Endodermal cell (in vitro differentiated cells): ENCODE measurements at regions not wholly inside any gene's neighbourhood (a gene's known extent, or its start where the extent isn't known, plus 50 kb on each side); places are given as distances from the start of the nearest gene placed in this dataset.
"Not testable (repeated sequence)": the region's sequence is repeated elsewhere in the genome, so short reads cannot be mapped to it uniquely, and the experiment has no call there.

Experiments used
- DNase-seq: peaks from one replicate; pipeline ENCODE4 v3.0.0-alpha.2; 2017
- H3K27ac ChIP-seq: 2 replicates; pipeline ENCODE4 v1.5.1; 2013; ENCODE audit warnings: mild to moderate bottlenecking, low read depth, low read length, moderate library complexity
- H3K27me3 ChIP-seq: 2 replicates; pipeline ENCODE4 v1.6.1; 2013; ENCODE audit warnings: mild to moderate bottlenecking, low read length, moderate library complexity; ENCODE audit not compliant: insufficient read depth, control insufficient read depth, poor library complexity, severe bottlenecking
- H3K36me3 ChIP-seq: 2 replicates; pipeline ENCODE4 v1.7.0; 2013; ENCODE audit warnings: mild to moderate bottlenecking, low read length, moderate library complexity; ENCODE audit not compliant: control insufficient read depth, insufficient read depth
- H3K4me1 ChIP-seq: one replicate; pipeline ENCODE4 v1.7.0; 2013; ENCODE audit warnings: low read length; ENCODE audit not compliant: control insufficient read depth, insufficient read depth
- H3K4me3 ChIP-seq: 2 replicates; pipeline ENCODE4 v1.5.1; 2013; ENCODE audit warnings: mild to moderate bottlenecking, low read length, moderate library complexity
- H3K9ac ChIP-seq: 2 replicates; pipeline ENCODE4 v1.6.1; 2013; ENCODE audit warnings: mild to moderate bottlenecking, low read length, moderate library complexity; ENCODE audit not compliant: poor library complexity, severe bottlenecking; ENCODE audit errors: extremely low read depth
- H3K9me3 ChIP-seq: 2 replicates; pipeline ENCODE4 v1.6.1; 2013; ENCODE audit warnings: mild to moderate bottlenecking, low read length, moderate library complexity; ENCODE audit not compliant: control insufficient read depth
- H3K27ac Mint-ChIP-seq: 2 replicates; pipeline ENCODE4 v1.8.0; 2020; ENCODE audit warnings: mixed read lengths
- H3K27me3 Mint-ChIP-seq: 2 replicates; pipeline ENCODE4 v1.8.0; 2021; ENCODE audit warnings: mild to moderate bottlenecking, mixed read lengths; ENCODE audit not compliant: insufficient read depth
- H3K36me3 Mint-ChIP-seq: 2 replicates; pipeline ENCODE4 v1.8.0; 2020; ENCODE audit warnings: low read depth, mixed read lengths
- H3K4me1 Mint-ChIP-seq: 2 replicates; pipeline ENCODE4 v1.8.0; 2020; ENCODE audit warnings: mixed read lengths
- H3K4me3 Mint-ChIP-seq: 2 replicates; pipeline ENCODE4 v1.8.0; 2020; ENCODE audit warnings: mild to moderate bottlenecking, moderate library complexity, mixed read lengths
- H3K9me3 Mint-ChIP-seq: 2 replicates; pipeline ENCODE4 v1.8.0; 2020; ENCODE audit warnings: mild to moderate bottlenecking, mixed read lengths
- WGBS, 2 experiments: methylation state at CpG; one replicate each; pipeline versions ENCODE4 v1.1.5 to v1.1.7; 2013; ENCODE audit warnings: missing lambda C conversion rate in 2 of 2, mixed read lengths in 1 of 2; ENCODE audit not compliant: insufficient coverage in 1 of 2, insufficient read length in 1 of 2; 5-methylcytosine and 5-hydroxymethylcytosine counted together

DNA sequence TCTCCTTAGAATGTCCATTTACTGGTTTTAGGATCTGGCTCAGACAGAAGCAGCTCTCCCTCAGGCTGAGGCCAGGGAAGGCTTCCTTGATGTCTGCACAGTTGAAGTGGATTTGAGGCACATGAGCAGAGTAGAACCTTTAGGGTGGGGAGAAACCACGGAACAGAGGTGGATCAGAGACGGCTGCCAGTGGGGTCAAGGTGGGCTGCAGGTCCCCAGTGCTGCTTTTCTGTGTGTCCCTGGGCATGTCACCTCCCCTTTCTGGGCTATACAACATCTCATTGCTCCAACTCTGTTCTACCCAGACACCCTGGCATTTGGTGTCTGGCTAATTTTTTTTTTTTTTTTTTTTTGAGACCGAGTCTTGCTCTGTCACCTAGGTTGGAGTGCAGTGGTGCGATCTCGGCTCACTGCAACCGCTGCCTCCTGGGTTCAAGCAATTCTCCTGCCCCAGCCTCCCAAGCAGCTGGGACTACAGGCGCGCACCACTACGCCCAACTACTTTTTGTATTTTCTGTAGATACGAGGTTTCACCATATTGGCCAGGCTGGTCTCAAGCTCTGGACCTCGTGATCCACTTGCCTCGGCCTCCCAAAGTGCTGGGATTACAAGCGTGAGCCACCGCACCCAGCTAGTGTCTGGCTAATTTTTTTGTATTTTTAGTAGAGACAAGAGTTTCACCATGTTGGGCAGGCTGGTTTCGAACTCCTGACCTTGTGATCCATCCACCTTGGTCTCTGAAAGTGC is 73.3 kb upstream of the THOC3 start:
- H3K36me3 Mint-ChIP-seq, H3K36me3 ChIP-seq, H3K27ac Mint-ChIP-seq, H3K9me3 Mint-ChIP-seq, H3K4me3 Mint-ChIP-seq, H3K4me1 Mint-ChIP-seq, H3K4me1 ChIP-seq, H3K27me3 ChIP-seq, H3K27me3 Mint-ChIP-seq, H3K9me3 ChIP-seq, H3K9ac ChIP-seq, H3K27ac ChIP-seq, DNase-seq, H3K4me3 ChIP-seq: not testable (repeated sequence)
- WGBS, 2 experiments, result 95 to 96% methylated on average over 12 to 15 of the region's 15 CpGs

GRCh38 chr5:176042020-176042658 is 74.0 kb upstream of the THOC3 start:
- H3K9ac ChIP-seq, H3K27ac ChIP-seq, H3K27me3 ChIP-seq, DNase-seq, H3K4me3 ChIP-seq, H3K36me3 ChIP-seq, H3K27me3 Mint-ChIP-seq, H3K9me3 Mint-ChIP-seq, H3K4me1 ChIP-seq, H3K36me3 Mint-ChIP-seq, H3K9me3 ChIP-seq, H3K4me3 Mint-ChIP-seq, H3K27ac Mint-ChIP-seq, H3K4me1 Mint-ChIP-seq: not testable (repeated sequence)
- WGBS, 2 experiments, result 86% methylated on average over 6 of the region's 6 CpGs; no CpG with 5 or more reads in 1 of the 2 experiments

DNA sequence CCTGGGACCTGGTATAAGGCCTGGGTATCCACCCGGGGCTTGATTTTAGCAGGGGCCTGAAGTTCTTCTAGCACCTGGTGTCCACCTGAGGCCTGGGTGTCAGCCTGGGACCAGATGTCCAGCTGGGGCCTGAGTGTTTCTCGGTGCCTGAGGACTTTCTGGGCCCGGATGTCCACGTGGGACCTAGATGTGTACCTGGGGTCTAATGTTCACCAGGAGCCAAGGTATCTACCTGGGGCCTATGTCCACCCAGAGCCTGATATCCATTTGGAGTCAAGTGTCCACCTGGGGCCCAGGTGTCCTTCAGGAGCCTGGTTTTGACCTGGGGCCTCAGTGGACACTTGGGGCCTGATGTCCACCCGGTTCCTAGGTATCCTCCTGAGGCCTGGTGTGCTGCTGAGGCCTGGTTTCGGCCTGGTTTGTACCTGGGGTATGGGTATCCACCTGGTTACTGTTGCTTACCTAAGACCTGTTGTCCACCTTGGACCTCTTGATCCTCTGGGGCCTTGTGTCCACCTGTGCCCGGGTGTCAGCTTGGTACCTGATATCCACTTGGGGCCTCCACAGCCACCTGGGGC is 75.2 kb upstream of the THOC3 start:
- peak; percentile 32 for DNase-seq
- H3K9me3 Mint-ChIP-seq, H3K27ac Mint-ChIP-seq, H3K27me3 ChIP-seq, H3K4me1 ChIP-seq, H3K4me3 Mint-ChIP-seq, H3K9me3 ChIP-seq, H3K27me3 Mint-ChIP-seq, H3K36me3 ChIP-seq, H3K9ac ChIP-seq, H3K27ac ChIP-seq, H3K4me1 Mint-ChIP-seq, H3K4me3 ChIP-seq, H3K36me3 Mint-ChIP-seq: not testable (repeated sequence)
- 84 to 88% methylated on average over 7 of the region's 7 CpGs for WGBS, 2 experiments

DNA sequence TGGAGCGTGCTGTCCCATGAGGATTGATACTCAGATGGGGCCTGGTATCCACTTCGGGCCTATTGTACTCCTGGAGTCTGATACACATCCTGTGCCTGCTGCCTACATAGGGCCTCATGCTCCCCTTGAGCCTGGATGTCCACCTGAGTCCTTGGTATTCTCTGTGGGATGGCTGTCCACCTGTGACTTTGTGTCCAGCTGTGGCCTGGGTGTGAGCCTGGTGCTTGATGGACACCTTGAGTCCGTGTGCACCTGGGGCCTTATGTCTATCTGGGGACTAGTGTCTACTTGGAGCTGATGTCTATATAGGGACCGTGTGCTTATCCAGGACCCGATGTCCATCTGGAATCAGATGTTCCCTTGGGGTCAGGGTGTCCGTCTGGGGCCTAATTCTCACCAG is 75.9 kb upstream of the THOC3 start:
- H3K27ac ChIP-seq, H3K36me3 ChIP-seq, DNase-seq, H3K4me3 ChIP-seq, H3K9ac ChIP-seq, H3K4me1 ChIP-seq, H3K36me3 Mint-ChIP-seq, H3K9me3 ChIP-seq, H3K4me1 Mint-ChIP-seq, H3K27me3 ChIP-seq, H3K4me3 Mint-ChIP-seq, H3K27me3 Mint-ChIP-seq, H3K9me3 Mint-ChIP-seq, H3K27ac Mint-ChIP-seq: not testable (repeated sequence)
- WGBS, 2 experiments, result 90 to 96% methylated on average over 1 to 5 of the region's 6 CpGs

DNA sequence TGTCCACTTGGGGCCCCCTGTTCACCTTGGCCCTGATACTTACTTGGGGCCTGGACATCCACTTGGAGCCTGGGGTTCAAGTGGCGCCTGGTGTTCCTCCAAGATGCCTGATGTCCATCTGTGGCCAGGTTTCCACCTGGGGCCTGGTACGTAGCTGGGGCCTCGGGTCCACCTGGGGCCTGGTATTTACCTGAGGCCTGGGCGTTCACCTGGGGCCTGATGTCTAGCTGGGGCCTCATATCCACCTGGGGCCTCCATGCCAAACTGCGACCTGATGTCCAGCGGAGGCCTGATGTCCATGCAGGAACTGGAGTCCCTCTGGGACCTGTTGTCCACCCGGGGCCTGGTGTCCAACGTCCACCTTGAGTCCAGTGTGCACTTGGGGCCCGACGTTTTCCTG is 76.3 kb upstream of the THOC3 start:
- H3K36me3 Mint-ChIP-seq, H3K27me3 ChIP-seq, H3K4me3 ChIP-seq, H3K9me3 Mint-ChIP-seq, H3K27ac ChIP-seq, H3K36me3 ChIP-seq, H3K27me3 Mint-ChIP-seq, H3K9ac ChIP-seq, H3K4me3 Mint-ChIP-seq, H3K9me3 ChIP-seq, H3K27ac Mint-ChIP-seq, H3K4me1 ChIP-seq, H3K4me1 Mint-ChIP-seq, DNase-seq: not testable (repeated sequence)
- WGBS, 2 experiments, result 91 to 92% methylated on average over 3 to 6 of the region's 10 CpGs
